NCI-H2081 (cell line): ENCODE measurements at regions not wholly inside any gene's neighbourhood (a gene's known extent, or its start where the extent isn't known, plus 50 kb on each side); places are given as distances from the start of the nearest gene placed in this dataset.
"Not testable (repeated sequence)": the region's sequence is repeated elsewhere in the genome, so short reads cannot be mapped to it uniquely, and the experiment has no call there.

Experiments
- DNase-seq, 2 experiments: peaks; one replicate each; lab custom pipeline; 2025; lab: John Stamatoyannopoulos, UW

DNA sequence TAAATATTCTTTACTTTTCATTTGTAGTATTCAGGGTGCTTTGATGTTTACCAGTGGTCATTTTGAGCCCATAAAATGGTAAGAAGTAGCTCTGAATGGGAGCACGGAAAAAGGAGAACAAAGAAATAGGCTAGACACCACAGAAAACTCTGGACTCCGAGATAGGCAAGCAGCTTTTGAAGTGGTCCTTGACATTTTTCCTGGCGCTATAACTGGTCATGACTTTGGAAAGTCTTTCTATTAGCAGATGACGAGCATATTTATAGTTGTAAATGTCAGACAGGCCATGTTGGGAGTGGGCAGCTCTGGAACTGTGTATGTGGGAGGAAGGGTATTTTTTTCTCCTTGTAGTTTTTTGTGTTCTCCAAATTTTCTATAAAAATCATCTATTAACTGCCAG lies 126.1 kb upstream of the POC5 start:
- no peak for DNase-seq

DNA sequence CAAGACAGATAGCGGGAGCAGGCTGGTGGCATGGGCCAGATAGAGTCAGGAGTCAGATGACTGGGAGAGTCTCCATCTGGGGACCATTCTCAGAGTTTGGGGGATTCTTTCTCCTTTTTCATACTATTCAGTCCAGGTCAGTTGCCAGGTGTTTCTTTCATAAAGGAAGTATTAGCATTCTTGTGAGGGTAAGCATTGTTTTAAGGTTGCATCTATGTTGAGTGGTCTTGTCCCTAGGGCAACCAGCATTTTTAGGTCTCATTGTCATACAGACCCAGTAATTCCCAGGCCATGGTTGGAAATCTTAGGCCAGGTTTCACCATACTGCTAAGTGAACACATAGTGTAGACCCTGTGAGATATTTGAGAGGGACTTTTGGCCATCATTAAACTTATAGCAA lies 122.3 kb upstream of the POC5 start:
- DNase-seq, result no peak

- no peak for DNase-seq
Measured at GRCh38 chr5:75837258-75837841, 120.1 kb upstream of the POC5 start.

- no peak for DNase-seq
Measured at GRCh38 chr5:75831561-75831960, 114.3 kb upstream of the POC5 start.

- no peak for DNase-seq
Measured at GRCh38 chr5:75828029-75828428, 110.8 kb upstream of the POC5 start.

- no peak for DNase-seq
Measured at GRCh38 chr5:75824323-75824722, 107.1 kb upstream of the POC5 start.

GRCh38 chr5:75823811-75824210 lies 106.6 kb upstream of the POC5 start:
- DNase-seq, result no peak

GRCh38 chr5:75818661-75819060 lies 101.4 kb upstream of the POC5 start:
- no peak for DNase-seq

DNA sequence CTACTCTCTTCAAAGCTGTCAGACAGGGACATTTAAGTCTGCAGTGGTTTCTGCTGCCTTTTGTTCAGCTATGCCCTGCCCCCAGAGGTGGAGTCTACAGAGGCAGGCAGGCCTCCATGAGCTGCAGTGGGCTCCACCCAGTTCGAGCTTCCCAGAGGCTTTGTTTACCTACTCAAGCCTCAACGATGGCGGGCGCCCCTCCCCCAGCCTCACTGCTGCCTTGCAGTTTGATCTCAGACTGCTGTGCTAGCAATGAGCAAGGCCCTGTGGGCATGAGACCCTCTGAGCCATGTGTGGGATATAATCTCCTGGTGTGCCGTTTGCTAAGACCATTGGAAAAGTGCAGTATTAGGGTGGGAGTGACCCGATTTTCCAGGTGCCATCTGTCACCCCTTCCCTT lies 82.5 kb upstream of the POC5 start:
- DNase-seq, result not testable (repeated sequence)

GRCh38 chr5:75769338-75769737 lies 52.1 kb upstream of the POC5 start:
- DNase-seq, result not testable (repeated sequence)
